Activated CD4-positive, CD25-positive, alpha-beta regulatory T cell (primary cell): ENCODE measurements at regions not wholly inside any gene's neighbourhood (a gene's known extent, or its start where the extent isn't known, plus 50 kb on each side); places are given as distances from the start of the nearest gene placed in this dataset.
"Not testable (repeated sequence)": the region's sequence is repeated elsewhere in the genome, so short reads cannot be mapped to it uniquely, and the experiment has no call there.

Source experiments
- DNase-seq, 4 experiments: peaks; one replicate each; lab custom pipeline; 2025; lab: John Stamatoyannopoulos, UW

GRCh38 chr2:192628017-192628416 lies 433.3 kb upstream of the TMEFF2 start:
- DNase-seq, result no peak

DNA sequence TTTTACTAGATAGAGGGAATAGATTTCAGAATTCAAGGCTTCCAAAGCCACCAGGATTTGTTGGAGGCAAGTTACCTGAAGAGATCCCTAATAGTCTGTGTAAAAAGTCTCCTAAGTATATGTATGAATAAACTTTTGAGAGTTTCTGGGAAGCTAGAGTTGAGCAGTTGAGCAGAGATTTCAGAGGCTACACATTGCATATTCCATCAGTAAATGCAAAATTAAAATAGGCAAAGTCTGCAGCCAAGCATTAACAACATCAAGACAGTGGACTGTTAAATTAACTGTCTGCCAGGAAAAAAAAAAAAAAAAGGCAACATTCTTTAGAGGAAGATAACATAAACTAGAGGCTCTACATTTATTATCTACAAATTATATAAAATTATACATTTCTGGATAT lies 420.4 kb upstream of the TMEFF2 start:
- no peak for DNase-seq

DNA sequence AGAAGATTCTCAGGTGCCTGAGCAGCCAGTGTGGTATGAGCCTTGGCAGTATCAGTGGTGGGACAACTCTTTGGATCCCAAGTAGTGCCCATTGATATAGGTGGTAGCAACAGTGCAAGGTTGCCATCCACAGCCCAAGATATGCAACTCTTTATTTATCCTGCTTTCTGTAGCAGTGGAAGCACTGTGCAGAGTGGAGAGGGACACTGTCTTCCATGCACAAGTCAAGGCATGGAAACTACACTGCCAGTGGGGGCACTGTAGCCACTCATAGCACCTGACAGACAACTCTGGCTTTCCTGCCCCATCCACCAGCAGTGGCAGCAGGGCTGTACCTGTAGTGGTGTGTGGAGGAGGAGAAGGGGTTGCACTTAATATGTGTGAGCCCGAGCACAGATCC lies 409.6 kb upstream of the TMEFF2 start:
- no peak for DNase-seq

DNA sequence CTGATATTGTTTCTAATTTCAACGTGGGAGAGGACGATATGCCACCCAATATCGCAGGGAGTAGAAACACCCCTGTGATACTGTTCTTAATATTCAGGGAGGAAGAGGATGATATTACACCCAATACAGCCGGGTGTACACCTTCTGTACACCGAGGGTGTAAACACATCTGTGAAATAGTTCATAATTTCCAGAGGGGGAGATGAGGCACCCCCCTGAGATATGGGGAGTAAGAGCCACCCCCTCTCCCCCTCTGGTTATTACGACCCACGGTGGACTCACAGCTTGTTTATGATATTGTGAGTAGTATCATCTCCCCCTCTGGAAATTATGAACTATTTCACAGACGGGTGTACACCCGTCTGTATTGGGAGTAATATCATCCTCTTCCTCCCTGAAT lies 403.9 kb upstream of the TMEFF2 start:
- not testable (repeated sequence) for DNase-seq

DNA sequence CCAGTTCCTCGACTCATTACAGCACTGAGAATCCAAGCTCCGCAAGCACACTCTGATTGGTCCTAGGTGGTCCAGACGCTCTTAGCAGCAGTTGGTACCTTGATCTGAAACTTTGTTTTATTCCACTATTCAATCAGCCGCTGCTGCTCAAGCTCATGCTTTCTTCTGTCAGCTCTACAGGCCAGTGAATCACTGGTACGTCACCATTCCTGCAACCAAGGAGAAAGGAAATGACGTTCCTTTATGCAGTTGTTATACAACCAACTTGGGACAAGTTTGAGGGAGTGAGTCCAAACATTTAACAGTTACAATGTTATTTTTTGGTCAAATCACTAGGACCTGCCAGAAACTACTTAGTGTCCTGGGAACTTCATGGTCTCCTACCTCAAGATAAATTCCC lies 398.8 kb upstream of the TMEFF2 start:
- DNase-seq, result no peak

GRCh38 chr2:192591617-192592016 lies 396.9 kb upstream of the TMEFF2 start:
- no peak for DNase-seq

DNA sequence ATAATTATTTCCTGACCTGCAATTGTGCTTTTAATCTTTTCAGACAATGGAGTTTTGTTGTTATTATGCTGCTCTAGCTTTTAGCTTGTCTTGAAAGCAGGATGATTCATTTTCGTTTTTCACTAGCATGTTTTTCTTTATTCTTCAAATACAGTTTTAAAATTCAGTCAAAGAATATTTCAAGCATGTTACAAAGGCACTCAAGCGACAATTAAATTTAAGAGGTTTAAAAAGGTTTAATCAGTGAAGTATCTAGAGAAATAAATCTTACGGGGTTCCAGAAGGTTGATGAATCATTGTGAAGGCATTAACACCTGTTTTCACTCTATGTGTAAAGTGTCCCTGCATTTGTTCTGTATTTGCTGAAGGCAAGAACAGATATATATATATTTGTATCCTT lies 390.7 kb upstream of the TMEFF2 start:
- no peak for DNase-seq

DNA sequence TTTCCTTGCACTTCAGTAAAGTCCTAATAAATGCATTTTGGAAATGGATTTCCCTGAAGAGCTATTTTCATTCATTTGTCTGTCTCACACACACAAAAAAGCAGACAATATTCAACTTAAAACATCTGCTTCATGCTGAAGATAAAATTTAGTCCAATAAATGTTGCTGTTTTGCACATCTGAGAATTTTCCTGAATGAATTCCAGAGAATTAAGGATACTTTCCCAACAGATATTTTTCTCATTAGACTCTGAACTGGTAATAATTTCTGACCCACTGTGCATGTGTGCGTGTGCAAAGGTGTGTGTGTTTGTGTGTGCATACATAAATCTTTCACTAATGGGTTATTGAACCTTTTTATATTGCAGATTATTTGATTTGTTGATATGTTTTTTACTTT lies 390.2 kb upstream of the TMEFF2 start:
- no peak for DNase-seq

DNA sequence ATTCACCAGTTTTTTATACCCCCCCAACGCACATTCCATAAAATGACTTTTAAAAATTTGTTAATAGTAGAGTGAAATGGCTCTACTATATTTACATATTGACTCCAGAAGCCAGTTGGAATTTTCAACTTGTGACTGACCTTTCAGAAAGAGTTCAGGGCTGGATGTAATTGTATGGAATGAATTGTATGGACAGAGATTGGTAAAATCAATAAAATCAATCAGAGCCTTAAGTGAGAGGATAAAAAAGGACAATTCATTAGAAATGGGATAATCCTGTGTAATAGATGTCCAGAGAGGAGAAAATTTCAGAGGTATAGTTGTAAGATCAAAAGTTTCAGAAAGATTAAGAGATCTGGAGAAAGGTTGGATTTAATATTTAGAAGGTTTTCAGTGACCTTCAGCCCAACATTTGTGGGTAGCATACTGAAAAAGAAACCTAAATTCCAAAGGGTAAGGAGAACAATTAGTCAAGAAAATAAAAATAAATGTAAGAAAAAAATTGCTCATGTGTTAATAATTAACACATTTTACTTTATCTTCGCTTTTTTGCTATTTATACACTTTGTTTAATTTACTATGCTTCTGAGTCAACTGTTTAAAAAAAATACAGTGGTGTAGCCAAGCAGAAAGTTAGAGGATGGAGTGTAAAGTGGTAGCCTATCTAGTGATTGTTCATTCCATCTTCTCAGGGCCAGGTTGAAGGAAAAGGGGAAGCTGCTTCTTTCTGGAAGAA lies 385.4 kb upstream of the TMEFF2 start:
- DNase-seq, result no peak

- DNase-seq, result no peak
Observed at GRCh38 chr2:192578780-192579179, 384.0 kb upstream of the TMEFF2 start.

DNA sequence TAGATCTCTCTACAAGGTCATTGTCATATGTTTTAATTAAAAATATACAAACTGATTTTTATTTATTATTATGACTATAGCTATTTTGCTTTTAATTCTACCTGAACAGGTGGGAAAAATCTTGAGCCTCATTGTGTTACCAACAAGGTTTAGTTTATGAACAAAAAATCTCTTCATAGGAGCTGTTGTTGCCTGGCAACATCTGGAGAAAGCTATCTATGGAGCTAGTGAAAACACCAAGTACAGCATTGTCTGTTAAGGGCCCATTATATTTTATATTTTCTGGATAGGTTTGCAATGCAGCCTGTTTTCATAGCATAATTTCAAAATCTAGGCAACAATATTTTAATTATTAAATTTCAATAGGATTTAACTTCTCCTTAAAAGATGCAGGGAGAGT lies 383.0 kb upstream of the TMEFF2 start:
- DNase-seq, result no peak

GRCh38 chr2:192574552-192574951 lies 379.8 kb upstream of the TMEFF2 start:
- DNase-seq, result no peak

- DNase-seq, result no peak
Observed at GRCh38 chr2:192571636-192572035, 376.9 kb upstream of the TMEFF2 start.

GRCh38 chr2:192570788-192571187 lies 376.1 kb upstream of the TMEFF2 start:
- DNase-seq, result no peak

DNA sequence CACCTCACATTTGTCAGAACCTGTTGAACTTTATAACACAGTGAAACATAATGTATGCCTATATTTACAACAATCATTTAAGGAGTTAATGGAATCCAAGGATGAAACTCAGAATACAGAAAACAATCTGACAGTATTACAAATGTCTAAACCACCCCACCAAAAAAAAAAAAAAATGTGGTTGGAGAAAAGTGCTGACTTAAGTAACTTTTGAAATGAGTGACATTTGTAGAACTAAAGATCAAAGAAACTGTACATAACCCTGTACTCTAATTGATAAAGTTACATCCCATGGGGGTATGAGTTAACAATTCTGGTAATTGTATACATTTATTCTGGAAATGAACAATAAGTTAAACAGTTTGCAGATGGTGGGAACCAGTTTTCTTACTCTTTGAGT lies 372.1 kb upstream of the TMEFF2 start:
- DNase-seq, result no peak

- DNase-seq, result no peak
Observed at GRCh38 chr2:192560326-192560725, 365.6 kb upstream of the TMEFF2 start.

GRCh38 chr2:192559587-192559986 lies 364.9 kb upstream of the TMEFF2 start:
- DNase-seq, result no peak

- no peak for DNase-seq
Observed at GRCh38 chr2:192558637-192559036, 363.9 kb upstream of the TMEFF2 start.

DNA sequence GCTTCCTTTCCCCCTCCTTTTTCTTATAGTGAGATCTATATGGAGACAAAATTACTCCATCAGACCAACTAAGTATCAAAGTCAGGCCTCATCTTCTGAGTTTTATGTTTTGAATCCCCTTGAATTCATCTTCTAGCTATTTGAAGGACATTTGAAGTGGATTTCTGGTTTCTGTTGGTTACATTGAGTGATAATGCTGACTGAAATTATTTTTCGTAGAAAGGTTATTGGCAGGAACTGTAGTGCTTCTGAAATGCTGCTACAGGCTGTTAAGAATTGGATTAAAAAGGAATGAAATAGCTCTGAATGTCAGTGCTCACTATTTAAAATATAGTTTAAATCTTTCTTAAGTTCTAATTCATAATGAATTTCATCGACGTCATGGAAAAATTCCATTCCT lies 361.0 kb upstream of the TMEFF2 start:
- no peak for DNase-seq

DNA sequence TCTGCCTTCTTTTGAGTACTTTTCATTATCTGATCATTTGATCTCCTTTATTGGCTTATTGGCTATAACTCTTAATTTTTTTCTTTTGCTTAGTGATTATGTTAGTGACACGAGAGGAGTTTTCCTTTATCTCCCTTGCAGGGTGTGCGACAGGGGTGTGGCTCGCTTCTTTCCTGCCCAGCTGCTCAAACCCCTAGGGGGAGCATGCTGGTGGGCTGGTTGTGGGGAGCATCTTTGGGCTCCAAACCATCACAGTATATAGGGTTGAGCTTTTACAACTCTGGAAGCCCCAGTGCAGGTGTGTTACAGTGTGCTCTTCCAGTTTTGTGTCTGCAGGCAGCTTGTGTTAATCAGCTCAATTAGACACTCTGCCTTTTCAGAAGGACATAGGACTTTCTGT lies 357.0 kb upstream of the TMEFF2 start:
- DNase-seq, result no peak

DNA sequence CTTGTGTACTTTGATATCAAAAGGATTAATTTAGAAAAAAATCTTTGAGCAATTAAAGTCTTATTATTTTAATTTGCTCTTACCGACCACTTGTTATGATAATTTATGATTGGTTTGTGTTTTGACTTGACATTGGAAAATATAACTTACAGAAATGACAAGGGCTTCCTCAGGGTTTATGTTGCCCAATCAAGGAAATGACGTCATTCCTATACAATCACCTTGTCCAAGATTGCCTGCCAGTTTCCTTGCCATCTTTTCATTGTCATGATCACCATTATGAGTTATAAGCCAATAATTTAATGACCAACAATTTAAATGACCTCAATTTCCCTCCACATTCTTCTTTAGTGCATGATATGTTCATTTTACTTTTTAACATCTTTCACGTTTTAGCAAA lies 351.8 kb upstream of the TMEFF2 start:
- no peak for DNase-seq

- no peak for DNase-seq
Observed at GRCh38 chr2:192544371-192544955, 349.7 kb upstream of the TMEFF2 start.

- not testable (repeated sequence) for DNase-seq
Observed at GRCh38 chr2:192542148-192543066, 347.7 kb upstream of the TMEFF2 start.
